Liver (tissue), 8 donors: ENCODE measurements at regions not wholly inside any gene's neighbourhood (a gene's known extent, or its start where the extent isn't known, plus 50 kb on each side); places are given as distances from the start of the nearest gene placed in this dataset.

ENCODE experiments used
- DNase-seq: peaks from one replicate; pipeline ENCODE4 v3.0.0-alpha.2; 2017; ENCODE audit warnings: low spot score
- H3K27ac ChIP-seq, 2 donors: one replicate each; pipeline ENCODE4 v1.7.0; 2013; ENCODE audit warnings: inconsistent platforms in 2 of 2, low read length in 2 of 2, control low read depth in 1 of 2, low read depth in 1 of 2, mild to moderate bottlenecking in 1 of 2
- H3K27me3 ChIP-seq, 4 donors: one replicate each; pipeline versions ENCODE4 v1.6.1 to v1.7.0; 2013; ENCODE audit warnings: low read length in 3 of 4, inconsistent platforms in 1 of 4, mild to moderate bottlenecking in 1 of 4, moderate library complexity in 1 of 4; ENCODE audit not compliant: control insufficient read depth in 4 of 4, insufficient read depth in 4 of 4
- H3K36me3 ChIP-seq, 4 donors: one replicate each; pipeline versions ENCODE4 v1.6.1 to v1.7.0; 2013; ENCODE audit warnings: low read length in 3 of 4, mild to moderate bottlenecking in 3 of 4, low read depth in 1 of 4, moderate library complexity in 1 of 4; ENCODE audit not compliant: control insufficient read depth in 4 of 4, insufficient read depth in 3 of 4
- H3K4me1 ChIP-seq, 4 donors: one replicate each; pipeline versions ENCODE4 v1.6.1 to v1.7.0; 2013; ENCODE audit warnings: low read length in 3 of 4, mild to moderate bottlenecking in 3 of 4, moderate library complexity in 1 of 4; ENCODE audit not compliant: control insufficient read depth in 4 of 4, insufficient read depth in 4 of 4
- H3K4me3 ChIP-seq, 3 donors: one replicate each; pipeline versions ENCODE4 v1.6.1 to v1.7.0; 2013; ENCODE audit warnings: low read length in 3 of 3, control low read depth in 1 of 3, low read depth in 1 of 3, mild to moderate bottlenecking in 1 of 3
- H3K9ac ChIP-seq, 2 donors: one replicate each; pipeline ENCODE4 v1.7.0; 2013; ENCODE audit warnings: low read length in 2 of 2, mild to moderate bottlenecking in 2 of 2, moderate library complexity in 2 of 2, control low read depth in 1 of 2, low read depth in 1 of 2
- H3K9me3 ChIP-seq, 4 donors: one replicate each; pipeline versions ENCODE4 v1.6.1 to v1.7.0; 2013; ENCODE audit warnings: low read length in 3 of 4; ENCODE audit not compliant: control insufficient read depth in 4 of 4
- CTCF ChIP-seq: fragments of 150-350 bp; IDR thresholded peaks from 2 replicates; pipeline ENCODE4 v1.5.1; 2017; ENCODE audit warnings: improper control_type of control experiment, low read depth, low read length; ENCODE audit not compliant: missing input control
- EGR1 ChIP-seq, 2 donors: IDR thresholded peaks; 2 replicates each; pipeline ENCODE4 v1.6.1; 2016 to 2018; ENCODE audit warnings: antibody characterized with exemption in 2 of 2, low read depth in 2 of 2
- FOXA1 ChIP-seq: IDR thresholded peaks from 2 replicates; pipeline ENCODE4 v1.6.1; 2016; ENCODE audit warnings: antibody characterized with exemption
- FOXA2 ChIP-seq: IDR thresholded peaks from 2 replicates; pipeline ENCODE4 v1.6.1; 2016; ENCODE audit warnings: antibody characterized with exemption
- GABPA ChIP-seq, 2 donors: IDR thresholded peaks in 1 of 2; conservative IDR thresholded peaks in 1 of 2; 2 replicates each; pipeline ENCODE4 v1.6.1; 2016; ENCODE audit warnings: antibody characterized with exemption in 2 of 2, mild to moderate bottlenecking in 1 of 2, moderate library complexity in 1 of 2
- MAX ChIP-seq: IDR thresholded peaks from 2 replicates; pipeline ENCODE4 v1.6.1; 2016; ENCODE audit warnings: antibody characterized with exemption
- RAD21 ChIP-seq, 2 donors: IDR thresholded peaks; 2 replicates each; pipeline ENCODE4 v1.6.1; 2016; ENCODE audit warnings: antibody characterized with exemption in 2 of 2, mild to moderate bottlenecking in 2 of 2
- REST ChIP-seq: IDR thresholded peaks from 2 replicates; pipeline ENCODE4 v1.6.1; 2016; ENCODE audit warnings: antibody characterized with exemption, mild to moderate bottlenecking
- RXRA ChIP-seq, 2 donors: IDR thresholded peaks; 2 replicates each; pipeline ENCODE4 v1.6.1; 2017 to 2018; ENCODE audit warnings: antibody characterized with exemption in 2 of 2, mild to moderate bottlenecking in 1 of 2
- SP1 ChIP-seq: IDR thresholded peaks from 2 replicates; pipeline ENCODE4 v1.6.1; 2018; ENCODE audit warnings: antibody characterized with exemption, mild to moderate bottlenecking
- WGBS: extraction: QIAGEN DNeasy Blood & Tissue Kit; methylation state at CpG from one replicate; pipeline ENCODE4 v1.1.7; 2013; 5-methylcytosine and 5-hydroxymethylcytosine counted together
- donor health status: healthy.
- donor health status: healthy.
- donor health status: healthy.
- donor health status: healthy.
- donor health status: healthy.

GRCh38 chr9:2378816-2379215 is 242.8 kb upstream of the VLDLR start:
- no peak for DNase-seq
- no peak for TF ChIP-seq MAX
- TF ChIP-seq FOXA2: no peak
- TF ChIP-seq FOXA1: no peak
- no peak for TF ChIP-seq EGR1 (IDR thresholded peaks at IDR 0.05; ENCODE audit: low read depth in 2 of 2)
- no peak for TF ChIP-seq GABPA (IDR thresholded peaks at IDR 0.05 in 1 of 2, conservative IDR thresholded peaks at IDR 0.05 in 1 of 2)
- H3K4me3 ChIP-seq: no peak overlapping the region
- no peaks in the 10 kb centered on the region for H3K4me1 ChIP-seq
- H3K9ac ChIP-seq: no peak overlapping the region
- H3K27me3 ChIP-seq: peaks cover 0 to 2% (median 0%) of the 10 kb centered on the region in 4 donors
- WGBS: 89% methylated on average over 1 of the region's 1 CpG
- no peaks in the 10 kb centered on the region for H3K9me3 ChIP-seq
- H3K36me3 ChIP-seq: no peaks in the 10 kb centered on the region
- H3K27ac ChIP-seq: no peak overlapping the region

GRCh38 chr9:2384741-2385140 is 236.8 kb upstream of the VLDLR start:
- no peak for TF ChIP-seq FOXA1
- no peak for TF ChIP-seq EGR1 (IDR thresholded peaks at IDR 0.05; ENCODE audit: low read depth in 2 of 2)
- TF ChIP-seq FOXA2: no peak
- TF ChIP-seq SP1: no peak
- TF ChIP-seq CTCF: no peak
- TF ChIP-seq REST: no peak
- no peak for TF ChIP-seq MAX
- Histone ChIP-seq H3K27ac (no peak overlapping the region), H3K9ac (no peak overlapping the region), H3K4me3 (no peak overlapping the region), H3K36me3 (no peaks in the 10 kb centered on the region), H3K4me1 (no peaks in the 10 kb centered on the region), H3K9me3 (no peaks in the 10 kb centered on the region), H3K27me3 (peaks cover 0 to 2% (median 0%) of the 10 kb centered on the region in 4 donors)
- WGBS: 16% methylated on average over 1 of the region's 1 CpG
- no peak for DNase-seq

- TF ChIP-seq RXRA (IDR thresholded peaks at IDR 0.05): no peak
- no peak for TF ChIP-seq RAD21 (IDR thresholded peaks at IDR 0.05)
- TF ChIP-seq FOXA1: no peak
- TF ChIP-seq MAX: no peak
- TF ChIP-seq CTCF: no peak
- no peaks in the 10 kb centered on the region for H3K9me3 ChIP-seq
- H3K4me1 ChIP-seq: no peaks in the 10 kb centered on the region
- no peaks in the 10 kb centered on the region for H3K36me3 ChIP-seq
- H3K27me3 ChIP-seq: peaks cover 0 to 2% (median 0%) of the 10 kb centered on the region in 4 donors
- H3K4me3 ChIP-seq: no peak overlapping the region
- WGBS: 85% methylated on average over 7 of the region's 7 CpGs
- no peak overlapping the region for H3K27ac ChIP-seq
- no peak overlapping the region for H3K9ac ChIP-seq
- no peak for DNase-seq
These were observed 235.8 kb upstream of the VLDLR start for GRCh38 chr9:2385746-2386145.
